GM13976 (cell line): ENCODE measurements at regions not wholly inside any gene's neighbourhood (a gene's known extent, or its start where the extent isn't known, plus 50 kb on each side); places are given as distances from the start of the nearest gene placed in this dataset.

Source experiments
- DNase-seq: peaks from one replicate; pipeline ENCODE4 v3.0.0; 2012; ENCODE audit warnings: low spot score
- in situ Hi-C: fragments of 300-500 bp; cut with MboI; formaldehyde crosslinking; loops from one replicate; pipeline ENCODE4 v1.12.0; 2022; ENCODE audit warnings: low sequenced_read_pairs, mixed read lengths, inconsistent platforms; ENCODE audit not compliant: unreplicated experiment
- TF ChIP-seq, protein P1 (sequence below): IDR thresholded peaks from 2 replicates; pipeline ENCODE4 v1.5.1; 2012; ENCODE audit warnings: borderline replicate concordance, mild to moderate bottlenecking; ENCODE audit not compliant: insufficient read depth; ENCODE audit errors: extremely low read depth, missing control alignments, control extremely low read depth

DNA sequence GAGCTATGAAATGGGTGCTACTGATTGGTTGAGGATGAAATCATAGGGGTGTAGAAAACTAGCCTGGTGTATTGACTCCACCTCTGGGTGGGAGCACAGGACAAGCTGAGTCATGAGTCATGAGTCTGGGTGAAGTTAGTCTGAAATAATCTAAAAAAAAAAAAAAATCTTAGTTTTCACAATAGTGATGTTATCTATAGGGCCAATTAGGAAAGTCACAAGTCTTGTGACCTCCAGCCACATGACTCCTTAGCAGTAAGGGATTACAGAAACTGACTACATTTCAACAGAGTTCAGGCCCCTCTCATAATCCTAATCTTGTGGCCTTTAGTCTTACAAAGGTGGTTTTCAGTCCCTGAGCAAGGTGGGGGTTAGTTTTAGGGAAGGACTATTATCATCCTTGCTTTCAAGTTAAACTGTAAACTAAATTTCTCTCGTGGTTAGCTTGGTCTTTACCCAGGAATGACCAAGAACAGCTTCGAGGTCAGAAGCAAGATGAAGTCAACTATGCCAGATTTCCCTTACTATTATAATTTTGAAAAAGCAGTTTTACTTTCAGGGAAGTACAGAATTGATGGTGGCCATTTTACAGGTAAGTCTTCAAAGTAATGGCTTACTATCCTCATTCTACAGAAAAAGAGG is 338.0 kb upstream of the GYPC start:
- TF ChIP-seq, protein P1, sequence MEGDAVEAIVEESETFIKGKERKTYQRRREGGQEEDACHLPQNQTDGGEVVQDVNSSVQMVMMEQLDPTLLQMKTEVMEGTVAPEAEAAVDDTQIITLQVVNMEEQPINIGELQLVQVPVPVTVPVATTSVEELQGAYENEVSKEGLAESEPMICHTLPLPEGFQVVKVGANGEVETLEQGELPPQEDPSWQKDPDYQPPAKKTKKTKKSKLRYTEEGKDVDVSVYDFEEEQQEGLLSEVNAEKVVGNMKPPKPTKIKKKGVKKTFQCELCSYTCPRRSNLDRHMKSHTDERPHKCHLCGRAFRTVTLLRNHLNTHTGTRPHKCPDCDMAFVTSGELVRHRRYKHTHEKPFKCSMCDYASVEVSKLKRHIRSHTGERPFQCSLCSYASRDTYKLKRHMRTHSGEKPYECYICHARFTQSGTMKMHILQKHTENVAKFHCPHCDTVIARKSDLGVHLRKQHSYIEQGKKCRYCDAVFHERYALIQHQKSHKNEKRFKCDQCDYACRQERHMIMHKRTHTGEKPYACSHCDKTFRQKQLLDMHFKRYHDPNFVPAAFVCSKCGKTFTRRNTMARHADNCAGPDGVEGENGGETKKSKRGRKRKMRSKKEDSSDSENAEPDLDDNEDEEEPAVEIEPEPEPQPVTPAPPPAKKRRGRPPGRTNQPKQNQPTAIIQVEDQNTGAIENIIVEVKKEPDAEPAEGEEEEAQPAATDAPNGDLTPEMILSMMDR: no peak
- DNase-seq: no peak
- in situ Hi-C loops: no loop called here

DNA sequence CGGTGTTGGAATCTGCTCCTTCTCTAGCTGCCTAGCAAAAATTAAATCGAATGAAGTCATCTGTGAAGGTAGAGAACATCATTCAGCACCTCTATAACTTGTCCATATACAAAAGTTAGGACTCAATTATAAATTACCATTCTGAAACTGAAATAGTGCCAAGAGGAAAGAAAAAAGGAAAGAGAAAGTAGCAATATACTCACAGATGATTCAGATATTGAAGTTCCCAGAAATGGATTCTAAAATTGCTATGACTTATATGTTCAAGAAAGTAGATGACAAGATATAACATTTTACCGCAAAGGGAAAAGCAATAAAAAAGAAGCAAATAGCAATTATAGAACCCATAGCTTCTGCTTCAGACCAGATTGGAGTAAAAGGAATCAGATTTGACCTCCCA is 333.6 kb upstream of the GYPC start:
- in situ Hi-C loops: no loop called here
- DNase-seq: no peak
- TF ChIP-seq, protein P1: no peak

DNA sequence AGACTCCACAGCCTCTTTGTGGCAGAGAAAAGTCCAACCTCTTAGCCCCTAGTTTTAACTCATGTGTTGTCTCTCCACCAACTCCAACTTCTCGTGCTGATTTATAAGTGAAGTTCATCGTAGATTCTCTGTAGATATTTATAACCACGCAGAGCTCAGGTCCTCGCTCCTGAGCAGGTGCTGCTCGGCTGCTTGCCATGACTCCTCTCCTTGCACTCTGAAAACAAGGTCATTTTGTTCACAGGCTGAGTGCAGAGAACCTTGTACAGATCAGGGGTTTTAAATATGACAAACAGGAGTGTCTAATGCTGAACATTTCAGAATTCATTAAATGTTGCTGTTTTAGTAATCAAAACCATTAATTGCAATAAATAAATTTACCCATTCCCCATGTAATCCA is 330.8 kb upstream of the GYPC start:
- TF ChIP-seq, protein P1: no peak
- in situ Hi-C loops: no loop called here
- no peak for DNase-seq

DNA sequence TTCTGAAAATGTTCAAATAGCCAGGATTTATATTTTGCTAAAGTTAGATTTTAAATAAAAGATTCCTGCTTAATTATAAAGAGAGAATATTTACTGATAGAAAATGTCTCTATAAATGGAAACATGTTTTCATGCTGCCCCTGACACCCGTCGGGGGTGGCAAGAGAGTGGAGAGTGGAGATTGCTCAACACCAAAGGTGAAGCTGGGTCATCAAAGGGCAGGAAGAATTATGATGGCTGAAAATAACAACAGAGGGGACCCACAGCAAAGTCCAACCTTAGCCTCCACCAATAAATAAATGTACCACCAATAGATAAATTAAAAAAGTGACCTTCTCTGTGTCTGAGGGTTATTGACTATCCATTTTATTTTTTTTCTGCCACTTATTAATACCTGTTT is 326.8 kb upstream of the GYPC start:
- TF ChIP-seq, protein P1: no peak
- in situ Hi-C loops: no loop called here
- no peak for DNase-seq

DNA sequence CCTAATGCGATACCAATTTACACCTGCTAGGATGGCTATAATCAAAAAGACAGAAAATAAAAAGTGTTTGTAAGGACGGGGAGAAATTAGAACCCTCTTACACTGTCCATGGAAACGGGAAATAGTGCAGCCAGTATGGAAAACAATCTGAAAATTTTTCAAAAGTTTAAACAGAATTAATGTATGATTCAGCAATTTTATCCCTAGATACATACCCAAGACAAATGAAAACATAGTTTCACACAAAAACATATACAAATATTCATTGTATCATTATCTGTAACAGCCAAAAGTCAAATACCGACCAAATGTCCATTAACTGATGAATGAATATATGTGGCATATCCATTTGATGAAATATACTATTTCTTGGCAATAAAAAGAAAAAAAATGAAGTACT is 313.5 kb upstream of the GYPC start:
- TF ChIP-seq, protein P1: no peak
- DNase-seq: no peak
- in situ Hi-C loops: no loop called here

DNA sequence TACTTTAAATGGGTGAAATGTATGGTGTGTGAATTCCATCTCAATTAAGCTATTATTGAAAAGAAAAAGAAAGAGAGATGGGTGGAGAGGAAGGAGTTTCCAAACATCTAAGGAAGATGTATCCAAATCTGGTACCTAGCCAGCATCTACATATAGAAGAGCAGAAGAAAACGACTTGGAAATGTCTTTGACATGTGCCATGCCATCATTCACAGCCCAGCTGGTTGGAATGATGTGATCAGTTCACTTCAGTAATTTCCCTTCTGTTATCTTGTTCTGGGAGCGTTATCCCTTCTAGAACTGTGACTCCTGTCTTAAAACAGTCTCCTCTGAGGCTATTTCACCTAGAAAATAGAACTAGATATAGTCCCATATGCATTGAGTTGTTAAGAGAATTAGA is 312.8 kb upstream of the GYPC start:
- in situ Hi-C loops: no loop called here
- DNase-seq: no peak
- TF ChIP-seq, protein P1: no peak
